ENCODE measurements at regions not wholly inside any gene's neighbourhood (a gene's known extent, or its start where the extent isn't known, plus 50 kb on each side); places are given as distances from the start of the nearest gene placed in this dataset.

DNA sequence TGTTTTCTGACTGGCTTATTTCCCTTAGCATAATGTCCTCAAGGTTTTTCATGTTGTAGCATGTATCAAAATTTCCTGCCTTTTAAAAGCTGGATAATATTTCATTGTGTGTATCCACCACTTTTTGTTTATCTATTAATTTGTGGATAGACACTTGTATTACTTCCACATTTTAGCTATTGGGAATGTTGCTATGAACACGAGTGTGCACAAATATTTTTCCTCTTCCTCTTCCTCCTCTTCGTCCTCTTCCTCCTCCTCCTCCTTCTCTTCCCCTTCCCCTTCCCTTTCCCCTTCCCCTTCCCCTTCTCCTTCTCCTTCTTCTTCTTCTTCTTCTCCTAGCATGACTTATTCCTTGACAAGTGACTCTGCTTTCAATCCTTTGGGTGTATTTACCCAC lies 51.2 kb upstream of the KL start:
- H3K4me1 Mint-ChIP-seq (ENCODE audit: low read depth) = peaks cover 12% of the 10 kb centered on the region
- H3K27ac Mint-ChIP-seq = no peak overlapping the region
- TF ChIP-seq, protein P1, sequence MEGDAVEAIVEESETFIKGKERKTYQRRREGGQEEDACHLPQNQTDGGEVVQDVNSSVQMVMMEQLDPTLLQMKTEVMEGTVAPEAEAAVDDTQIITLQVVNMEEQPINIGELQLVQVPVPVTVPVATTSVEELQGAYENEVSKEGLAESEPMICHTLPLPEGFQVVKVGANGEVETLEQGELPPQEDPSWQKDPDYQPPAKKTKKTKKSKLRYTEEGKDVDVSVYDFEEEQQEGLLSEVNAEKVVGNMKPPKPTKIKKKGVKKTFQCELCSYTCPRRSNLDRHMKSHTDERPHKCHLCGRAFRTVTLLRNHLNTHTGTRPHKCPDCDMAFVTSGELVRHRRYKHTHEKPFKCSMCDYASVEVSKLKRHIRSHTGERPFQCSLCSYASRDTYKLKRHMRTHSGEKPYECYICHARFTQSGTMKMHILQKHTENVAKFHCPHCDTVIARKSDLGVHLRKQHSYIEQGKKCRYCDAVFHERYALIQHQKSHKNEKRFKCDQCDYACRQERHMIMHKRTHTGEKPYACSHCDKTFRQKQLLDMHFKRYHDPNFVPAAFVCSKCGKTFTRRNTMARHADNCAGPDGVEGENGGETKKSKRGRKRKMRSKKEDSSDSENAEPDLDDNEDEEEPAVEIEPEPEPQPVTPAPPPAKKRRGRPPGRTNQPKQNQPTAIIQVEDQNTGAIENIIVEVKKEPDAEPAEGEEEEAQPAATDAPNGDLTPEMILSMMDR (IDR thresholded peaks at IDR 0.05) = no peak
- no peaks in the 10 kb centered on the region for H3K36me3 Mint-ChIP-seq (ENCODE audit: low read depth)
- no peak for DNase-seq
- H3K4me3 Mint-ChIP-seq = no peak overlapping the region
- no peaks in the 10 kb centered on the region for H3K9me3 Mint-ChIP-seq
- no peaks in the 10 kb centered on the region; the same call in 1 of the 2 replicates for H3K27me3 Mint-ChIP-seq (ENCODE audit: insufficient read depth)
